T-helper 17 cell (primary cell): ENCODE measurements at regions not wholly inside any gene's neighbourhood (a gene's known extent, or its start where the extent isn't known, plus 50 kb on each side); places are given as distances from the start of the nearest gene placed in this dataset.
"Not testable (repeated sequence)": the region's sequence is repeated elsewhere in the genome, so short reads cannot be mapped to it uniquely, and the experiment has no call there.

Experiments used
- ATAC-seq: fragments of 150-1000 bp; cut with Tn5 transposase; 2 replicates; pipeline ENCODE4 v1.10.0; 2021; ENCODE audit warnings: mild to moderate bottlenecking, moderate library complexity
- DNase-seq, 3 donors: peaks; one replicate each; pipeline versions ENCODE4 v3.0.0 to v3.0.0-alpha.2; 2020 to 2021
- H3K9me3 ChIP-seq: one replicate; pipeline ENCODE4 v1.7.0; 2013; ENCODE audit warnings: low read length, mild to moderate bottlenecking; ENCODE audit not compliant: control insufficient read depth, poor library complexity, severe bottlenecking
- H3K27ac Mint-ChIP-seq: one replicate; pipeline ENCODE4 v1.8.0; 2022; ENCODE audit warnings: mild to moderate bottlenecking, moderate library complexity, mixed read lengths
- H3K27me3 Mint-ChIP-seq: one replicate; pipeline ENCODE4 v1.8.0; 2022; ENCODE audit warnings: mixed read lengths
- H3K36me3 Mint-ChIP-seq: one replicate; pipeline ENCODE4 v1.8.0; 2022; ENCODE audit warnings: low read depth, mixed read lengths
- H3K4me1 Mint-ChIP-seq: one replicate; pipeline ENCODE4 v1.8.0; 2022; ENCODE audit warnings: mild to moderate bottlenecking, mixed read lengths
- H3K4me3 Mint-ChIP-seq: one replicate; pipeline ENCODE4 v1.8.0; 2022; ENCODE audit warnings: mild to moderate bottlenecking, moderate library complexity, mixed read lengths

- Mint-ChIP-seq H3K27me3 (peaks cover 39% of the 10 kb centered on the region), H3K4me1 (no peaks in the 10 kb centered on the region), H3K4me3 (no peak overlapping the region), H3K36me3 (no peaks in the 10 kb centered on the region), H3K27ac (no peak overlapping the region)
- no peak for ATAC-seq
- no peaks in the 10 kb centered on the region for H3K9me3 ChIP-seq
- DNase-seq: no peak
Observed at GRCh38 chr18:47683774-47684173, 246.7 kb downstream of the SMAD2 start.

- Mint-ChIP-seq H3K27me3 (peaks cover 30% of the 10 kb centered on the region), H3K27ac (no peak overlapping the region), H3K4me1 (no peaks in the 10 kb centered on the region), H3K4me3 (no peak overlapping the region), H3K36me3 (no peaks in the 10 kb centered on the region)
- ATAC-seq (no peak), DNase-seq (no peak)
- H3K9me3 ChIP-seq: no peaks in the 10 kb centered on the region
Observed at GRCh38 chr18:47682876-47683275, 247.6 kb downstream of the SMAD2 start.

- ATAC-seq: no peak
- Mint-ChIP-seq H3K36me3 (no peaks in the 10 kb centered on the region), H3K4me3 (no peak overlapping the region), H3K4me1 (no peaks in the 10 kb centered on the region), H3K27ac (no peak overlapping the region), H3K27me3 (peaks cover 24% of the 10 kb centered on the region)
- H3K9me3 ChIP-seq: no peaks in the 10 kb centered on the region
- no peak for DNase-seq
Observed at GRCh38 chr18:47680488-47680887, 250.0 kb downstream of the SMAD2 start.

GRCh38 chr18:47679864-47680263, 250.6 kb downstream of the SMAD2 start:
- H3K36me3 Mint-ChIP-seq: no peaks in the 10 kb centered on the region
- H3K9me3 ChIP-seq: no peaks in the 10 kb centered on the region
- no peak overlapping the region for H3K4me3 Mint-ChIP-seq
- ATAC-seq: no peak
- H3K27ac Mint-ChIP-seq: no peak overlapping the region
- H3K4me1 Mint-ChIP-seq: no peaks in the 10 kb centered on the region
- DNase-seq: no peak
- peaks cover 24% of the 10 kb centered on the region for H3K27me3 Mint-ChIP-seq

GRCh38 chr18:47677952-47678351, 252.5 kb downstream of the SMAD2 start:
- Mint-ChIP-seq H3K4me3 (no peak overlapping the region), H3K27me3 (peaks cover 21% of the 10 kb centered on the region), H3K36me3 (no peaks in the 10 kb centered on the region), H3K4me1 (no peaks in the 10 kb centered on the region), H3K27ac (no peak overlapping the region)
- no peaks in the 10 kb centered on the region for H3K9me3 ChIP-seq
- no peak for DNase-seq
- ATAC-seq: no peak

- DNase-seq: no peak
- peaks cover 25% of the 10 kb centered on the region for H3K27me3 Mint-ChIP-seq
- no peak overlapping the region for H3K4me3 Mint-ChIP-seq
- H3K27ac Mint-ChIP-seq: no peak overlapping the region
- H3K36me3 Mint-ChIP-seq: peaks cover 2% of the 10 kb centered on the region
- no peaks in the 10 kb centered on the region for H3K9me3 ChIP-seq
- no peak for ATAC-seq
- H3K4me1 Mint-ChIP-seq: no peaks in the 10 kb centered on the region
Observed at GRCh38 chr18:47669815-47670214, 260.6 kb downstream of the SMAD2 start.

- Mint-ChIP-seq H3K27ac (no peak overlapping the region), H3K36me3 (no peaks in the 10 kb centered on the region), H3K4me1 (no peaks in the 10 kb centered on the region), H3K4me3 (no peak overlapping the region), H3K27me3 (peaks cover 2% of the 10 kb centered on the region)
- H3K9me3 ChIP-seq: no peaks in the 10 kb centered on the region
- ATAC-seq (no peak), DNase-seq (no peak)
Observed at GRCh38 chr18:47658498-47658897, 272.0 kb downstream of the SMAD2 start.

GRCh38 chr18:47654988-47655387, 275.5 kb downstream of the SMAD2 start:
- DNase-seq (no peak), ATAC-seq (no peak)
- H3K27ac Mint-ChIP-seq: no peak overlapping the region
- no peaks in the 10 kb centered on the region for H3K9me3 ChIP-seq
- no peaks in the 10 kb centered on the region for H3K36me3 Mint-ChIP-seq
- H3K27me3 Mint-ChIP-seq: peaks cover 9% of the 10 kb centered on the region
- H3K4me3 Mint-ChIP-seq: no peak overlapping the region
- no peaks in the 10 kb centered on the region for H3K4me1 Mint-ChIP-seq

- Mint-ChIP-seq H3K27ac (no peak overlapping the region), H3K36me3 (no peaks in the 10 kb centered on the region), H3K4me1 (no peaks in the 10 kb centered on the region), H3K27me3 (peaks cover 6% of the 10 kb centered on the region), H3K4me3 (no peak overlapping the region)
- no peak for DNase-seq
- peaks cover 2% of the 10 kb centered on the region for H3K9me3 ChIP-seq
- no peak for ATAC-seq
Observed at GRCh38 chr18:47644896-47645295, 285.6 kb downstream of the SMAD2 start.

GRCh38 chr18:47637551-47637950, 292.9 kb downstream of the SMAD2 start:
- H3K9me3 ChIP-seq, H3K27ac Mint-ChIP-seq, H3K4me1 Mint-ChIP-seq, ATAC-seq, H3K36me3 Mint-ChIP-seq, H3K4me3 Mint-ChIP-seq, DNase-seq: not testable (repeated sequence)
- H3K27me3 Mint-ChIP-seq: peaks cover 18% of the 10 kb centered on the region

GRCh38 chr18:47635416-47635815, 295.0 kb downstream of the SMAD2 start:
- ATAC-seq (no peak), DNase-seq (no peak)
- H3K27me3 Mint-ChIP-seq: peaks cover 18% of the 10 kb centered on the region
- H3K36me3 Mint-ChIP-seq: no peaks in the 10 kb centered on the region
- H3K4me3 Mint-ChIP-seq: no peak overlapping the region
- no peaks in the 10 kb centered on the region for H3K9me3 ChIP-seq
- H3K27ac Mint-ChIP-seq: no peak overlapping the region
- H3K4me1 Mint-ChIP-seq: no peaks in the 10 kb centered on the region

- Mint-ChIP-seq H3K27ac (no peak overlapping the region), H3K4me1 (no peaks in the 10 kb centered on the region), H3K36me3 (no peaks in the 10 kb centered on the region), H3K4me3 (no peak overlapping the region), H3K27me3 (peaks cover 38% of the 10 kb centered on the region)
- ATAC-seq (no peak), DNase-seq (no peak)
- H3K9me3 ChIP-seq: no peaks in the 10 kb centered on the region
Observed at GRCh38 chr18:47632970-47633635, 297.4 kb downstream of the SMAD2 start.

- Mint-ChIP-seq H3K4me3 (no peak overlapping the region), H3K36me3 (no peaks in the 10 kb centered on the region), H3K27ac (no peak overlapping the region), H3K4me1 (no peaks in the 10 kb centered on the region), H3K27me3 (peaks cover 34% of the 10 kb centered on the region)
- no peak for DNase-seq
- H3K9me3 ChIP-seq: no peaks in the 10 kb centered on the region
- no peak for ATAC-seq
Observed at GRCh38 chr18:47628893-47629292, 301.6 kb downstream of the SMAD2 start.

- Mint-ChIP-seq H3K36me3 (no peaks in the 10 kb centered on the region), H3K27me3 (peaks cover 33% of the 10 kb centered on the region), H3K4me3 (no peak overlapping the region), H3K27ac (no peak overlapping the region), H3K4me1 (no peaks in the 10 kb centered on the region)
- ATAC-seq (no peak), DNase-seq (no peak)
- H3K9me3 ChIP-seq: no peaks in the 10 kb centered on the region
Observed at GRCh38 chr18:47628240-47628781, 302.1 kb downstream of the SMAD2 start.
